ENCODE measurements at regions not wholly inside any gene's neighbourhood (a gene's known extent, or its start where the extent isn't known, plus 50 kb on each side); places are given as distances from the start of the nearest gene placed in this dataset.

DNA sequence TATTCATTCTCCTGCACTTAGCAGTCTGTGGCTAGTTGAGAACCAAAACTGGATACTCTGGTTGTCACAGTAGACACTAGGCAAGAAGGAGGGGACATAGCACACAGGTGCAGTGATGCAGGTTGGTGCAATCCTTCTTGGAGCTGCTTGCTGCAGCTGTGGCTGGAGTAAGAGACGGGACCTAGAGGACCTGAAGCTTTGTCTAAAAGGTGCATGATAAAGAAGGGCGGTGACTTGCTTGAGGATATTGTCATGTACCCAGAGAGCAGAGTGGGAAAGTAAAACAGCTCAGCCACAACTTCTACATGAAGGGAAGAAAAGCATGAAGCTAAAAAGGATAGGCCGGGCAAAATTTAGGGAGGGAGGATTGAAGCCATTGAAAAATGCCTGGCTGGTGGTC is 304.1 kb upstream of the KIRREL3 start:
- DNase-seq (ENCODE audit: low read depth): no peak

DNA sequence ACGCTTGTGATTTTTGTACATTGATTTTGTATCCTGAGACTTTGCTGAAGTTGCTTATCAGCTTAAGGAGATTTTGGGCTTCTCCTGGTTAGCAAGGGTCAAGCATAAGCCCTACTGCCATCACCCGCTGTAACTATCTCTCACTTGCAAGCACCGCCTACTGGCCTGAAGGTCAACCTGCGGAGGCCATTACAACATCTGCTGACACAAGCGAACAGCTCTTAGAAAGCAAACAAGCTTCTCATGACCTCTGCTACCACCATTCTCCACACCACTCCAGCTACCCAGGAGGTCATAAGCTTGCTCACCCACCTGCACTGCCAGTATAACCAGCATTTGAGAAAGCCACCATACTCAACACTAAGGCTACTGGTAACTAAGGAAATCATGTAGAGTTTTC is 288.4 kb upstream of the KIRREL3 start:
- DNase-seq (ENCODE audit: low read depth): no peak

DNA sequence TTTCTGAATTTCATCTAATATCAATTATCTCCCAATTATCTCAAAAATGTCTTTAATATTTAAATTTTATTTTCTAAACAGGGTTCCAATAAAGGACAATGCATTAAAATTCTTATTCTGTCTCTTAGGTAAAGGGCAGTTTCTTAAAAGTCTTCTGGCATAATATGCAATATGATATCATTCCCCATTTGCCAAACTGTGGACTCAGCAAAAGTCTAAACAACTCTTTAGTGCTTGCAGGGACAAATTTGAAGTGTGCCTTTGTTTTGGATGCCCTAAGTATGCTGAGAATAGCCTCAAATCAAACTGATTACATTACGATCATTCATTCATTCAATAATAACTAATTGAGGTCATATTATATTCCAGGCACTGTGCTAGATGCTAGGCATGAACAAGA is 281.0 kb upstream of the KIRREL3 start:
- DNase-seq (ENCODE audit: low read depth): no peak

DNA sequence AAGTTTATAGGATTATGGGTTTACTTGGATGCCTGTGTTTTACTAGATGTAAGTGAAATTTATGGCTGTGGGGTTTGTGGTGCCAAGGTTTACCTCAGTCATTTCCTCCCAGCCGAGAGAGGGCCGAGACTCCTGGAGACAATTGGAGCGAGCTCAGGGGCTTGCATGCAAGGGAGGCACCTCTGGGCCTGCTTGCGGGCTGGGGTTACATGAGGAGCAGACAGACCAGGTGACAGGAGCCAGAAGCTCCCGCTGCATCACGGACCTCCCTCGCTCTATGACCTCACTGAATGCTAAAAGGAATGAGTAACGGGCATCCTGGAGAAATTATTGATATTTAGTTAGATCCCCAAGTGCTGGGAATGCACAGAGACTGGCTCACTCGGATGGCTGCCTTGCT is 275.2 kb upstream of the KIRREL3 start:
- DNase-seq (ENCODE audit: low read depth): no peak

DNA sequence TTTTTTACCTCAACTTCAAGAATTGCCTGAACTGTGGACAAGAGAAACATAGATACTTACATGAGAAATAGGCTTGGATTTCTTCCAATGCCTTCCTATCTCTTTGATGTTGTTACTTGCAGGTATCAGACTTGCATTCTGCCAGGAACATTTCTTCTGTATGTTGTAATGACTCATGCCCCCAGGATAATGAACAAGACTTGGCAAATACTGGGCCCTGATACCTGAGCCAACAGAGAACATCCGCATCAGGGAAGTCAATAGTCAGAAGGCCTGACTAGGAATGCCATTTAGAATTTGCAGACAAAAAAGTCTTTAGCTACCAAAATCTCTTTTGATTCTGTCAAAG is 273.7 kb upstream of the KIRREL3 start:
- DNase-seq (ENCODE audit: low read depth): no peak

DNA sequence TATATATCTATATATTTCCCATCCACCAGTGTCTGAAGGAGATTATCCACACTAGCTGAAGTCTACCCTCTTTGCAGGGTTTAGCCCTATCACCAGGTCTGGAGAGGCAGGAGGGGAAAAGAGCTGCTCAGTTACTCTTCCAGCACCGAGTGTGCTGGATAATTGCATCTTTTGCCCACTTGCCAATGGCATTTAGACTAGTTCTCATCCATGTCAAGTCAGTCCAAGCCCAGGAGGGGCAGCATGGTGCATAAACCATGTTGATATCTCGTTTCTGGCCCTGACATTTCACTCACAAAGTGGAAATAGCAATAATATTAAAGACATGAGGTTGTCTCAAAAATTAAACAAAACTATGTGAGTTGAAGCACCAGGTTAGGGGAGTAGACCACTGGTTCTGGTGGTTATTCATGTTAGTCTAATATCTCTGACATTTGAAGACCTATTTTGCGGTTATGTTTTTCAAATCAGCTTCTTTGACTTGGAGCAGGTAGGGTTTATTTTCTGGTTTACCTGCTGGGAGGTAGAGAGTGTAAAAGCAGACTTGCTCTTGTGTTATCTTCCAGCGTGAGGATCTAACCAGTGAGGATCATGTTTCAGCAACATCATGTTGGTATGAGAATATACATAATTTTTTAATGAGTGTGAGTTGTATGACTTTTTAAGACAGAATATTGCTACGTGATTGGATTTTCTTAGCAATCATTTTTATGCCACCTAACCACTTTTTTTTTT is 273.2 kb upstream of the KIRREL3 start:
- DNase-seq (ENCODE audit: low read depth): no peak

DNA sequence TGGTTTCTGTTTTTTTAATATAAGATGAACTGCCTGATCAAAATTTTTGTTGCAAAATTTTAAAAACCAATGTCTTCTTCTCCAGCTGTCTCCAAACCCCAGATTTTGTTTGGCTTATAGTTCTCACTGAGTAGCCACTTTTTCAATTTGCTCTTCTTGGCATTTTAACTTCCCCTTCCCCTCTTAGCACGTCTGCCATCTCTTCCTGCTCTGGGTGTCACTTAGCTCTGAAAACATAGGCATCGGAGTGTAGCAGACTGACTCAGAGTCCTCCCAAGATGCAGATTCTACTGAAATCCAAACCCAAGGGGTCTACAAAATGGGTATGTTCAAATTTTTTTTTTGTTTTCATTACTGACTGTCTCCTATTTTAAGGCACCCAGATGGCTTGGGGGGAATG is 270.3 kb upstream of the KIRREL3 start:
- no peak for DNase-seq (ENCODE audit: low read depth)

DNA sequence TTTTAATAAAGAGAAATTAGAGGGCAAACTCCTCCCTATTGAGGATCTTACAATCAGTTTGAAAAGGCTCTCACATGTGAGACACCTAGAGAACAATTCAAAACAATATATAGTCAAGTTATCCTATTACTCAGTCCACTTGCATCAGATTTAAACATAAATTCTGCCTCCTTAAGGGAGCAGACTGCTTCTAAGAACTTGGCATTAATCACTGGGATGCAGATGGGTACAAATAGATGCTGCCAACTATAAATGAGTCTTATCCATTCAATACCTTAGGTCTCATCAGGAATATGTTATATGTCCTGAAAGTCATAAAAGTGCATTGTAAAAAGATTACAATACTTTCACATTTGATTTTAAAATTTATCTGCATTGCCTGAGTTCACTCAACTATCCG is 269.3 kb upstream of the KIRREL3 start:
- DNase-seq (ENCODE audit: low read depth): no peak

DNA sequence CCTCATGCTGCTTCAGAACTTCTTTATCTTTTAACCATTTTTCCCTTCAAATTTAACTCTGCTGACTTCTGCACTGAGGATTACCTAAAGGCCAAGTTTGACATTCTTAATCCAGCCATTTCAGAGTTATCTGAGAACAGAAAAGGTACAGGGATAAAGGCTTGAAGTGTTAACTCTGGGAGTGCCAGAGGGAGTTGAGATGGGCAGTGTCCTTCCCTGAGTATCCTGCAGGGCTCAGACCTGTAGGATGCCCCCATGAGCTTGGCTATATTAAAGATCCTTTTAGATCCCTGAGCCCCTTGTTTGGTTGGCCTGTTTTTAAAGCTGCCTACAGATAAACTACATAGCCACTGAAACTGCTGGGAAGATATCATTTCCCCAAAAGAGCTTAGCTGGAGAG is 268.4 kb upstream of the KIRREL3 start:
- no peak for DNase-seq (ENCODE audit: low read depth)

DNA sequence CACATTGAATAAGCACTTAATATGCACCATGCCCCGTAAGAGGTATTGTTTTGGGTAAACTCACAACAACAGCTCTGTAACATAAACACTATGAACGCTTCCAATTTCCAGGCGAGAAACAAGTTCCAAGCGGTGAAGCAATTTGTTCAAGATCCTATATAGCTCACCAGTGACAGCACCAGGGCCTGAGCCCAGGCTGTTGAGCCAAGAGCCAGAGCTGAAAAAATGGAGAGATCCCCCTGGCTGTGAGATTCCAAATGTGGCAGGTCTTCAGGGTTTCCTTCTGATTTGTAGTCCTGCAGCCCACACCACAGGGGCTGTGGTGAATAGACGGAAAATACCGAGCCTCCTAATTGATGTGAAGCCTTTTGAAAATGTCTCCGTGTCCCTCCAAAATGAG is 268.0 kb upstream of the KIRREL3 start:
- DNase-seq (ENCODE audit: low read depth): no peak

DNA sequence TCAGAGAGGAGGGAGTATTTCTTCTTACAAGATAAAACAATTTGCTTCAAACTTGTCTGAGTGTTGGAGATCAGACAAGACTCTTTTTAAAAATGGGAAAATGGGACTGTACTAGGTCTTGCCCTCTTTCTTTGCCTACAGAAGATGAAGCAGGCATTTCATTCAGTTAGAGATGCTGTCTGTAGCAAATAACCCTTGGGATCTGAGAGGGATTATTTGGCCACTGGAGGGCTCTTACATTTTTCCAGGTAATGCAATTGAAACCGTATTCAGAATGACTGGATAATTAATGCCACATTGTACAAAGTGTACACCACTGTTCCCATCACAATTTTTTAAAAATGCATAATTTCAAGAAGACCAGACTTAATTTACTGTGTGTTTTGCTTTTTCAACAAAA is 258.5 kb upstream of the KIRREL3 start:
- no peak for DNase-seq (ENCODE audit: low read depth)

DNA sequence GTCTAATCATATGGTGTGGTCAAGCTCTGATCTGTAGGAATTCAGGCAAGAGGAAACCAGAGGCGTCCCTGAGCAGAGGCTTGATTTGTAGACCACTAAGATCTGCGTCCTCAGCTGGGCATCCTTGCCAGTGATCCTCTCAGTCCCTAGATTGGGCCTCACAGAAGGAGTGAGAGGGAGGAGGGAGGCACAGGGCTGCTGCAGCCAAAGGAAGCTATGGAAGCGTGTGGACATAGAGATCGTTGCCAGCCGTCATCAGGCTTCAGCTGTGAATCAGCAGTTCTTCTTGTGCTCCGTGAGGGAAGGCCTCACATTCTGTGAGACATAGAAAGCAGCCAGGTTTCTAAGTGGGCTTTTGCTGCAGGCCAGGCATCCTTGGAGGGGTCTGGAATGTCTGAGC is 254.6 kb upstream of the KIRREL3 start:
- no peak for DNase-seq (ENCODE audit: low read depth)

DNA sequence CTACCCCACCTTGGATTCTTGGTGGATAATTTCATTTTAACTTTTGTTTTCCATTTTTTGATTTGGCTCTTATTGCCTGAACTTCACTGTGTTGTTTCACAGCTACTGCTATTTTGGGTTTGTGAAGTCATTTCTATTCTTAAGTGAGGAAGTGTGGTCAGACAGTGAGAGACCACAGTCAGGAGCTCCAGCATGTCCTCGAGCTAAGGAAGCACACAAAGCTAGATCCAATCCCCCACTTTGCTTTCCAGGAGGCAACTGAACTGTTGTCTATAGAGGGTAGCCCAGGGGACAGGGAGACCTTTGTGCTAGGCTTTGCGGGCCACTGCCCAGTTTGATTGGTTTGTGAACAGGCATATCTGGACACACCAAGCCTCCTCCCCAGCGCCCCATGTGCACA is 251.8 kb upstream of the KIRREL3 start:
- no peak for DNase-seq (ENCODE audit: low read depth)

DNA sequence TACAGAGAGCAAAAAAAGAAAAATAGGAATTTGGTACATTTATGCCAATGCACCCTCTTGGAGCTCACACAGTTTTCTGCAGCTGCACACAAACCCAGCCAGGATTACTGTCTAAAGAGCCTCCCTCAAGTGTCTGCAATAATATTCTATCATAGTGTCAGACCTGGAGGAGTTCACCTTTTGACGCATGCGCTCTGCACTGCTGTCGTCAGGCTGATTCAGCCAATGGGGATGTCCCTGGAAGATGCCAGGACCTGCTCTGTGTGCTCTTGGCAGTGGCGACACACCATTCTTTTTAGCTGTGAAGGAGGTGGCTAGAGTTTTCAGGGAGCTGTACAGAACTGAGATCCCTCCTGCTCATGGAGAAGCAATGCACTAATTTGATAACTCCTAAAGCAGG is 249.0 kb upstream of the KIRREL3 start:
- DNase-seq (ENCODE audit: low read depth): no peak

DNA sequence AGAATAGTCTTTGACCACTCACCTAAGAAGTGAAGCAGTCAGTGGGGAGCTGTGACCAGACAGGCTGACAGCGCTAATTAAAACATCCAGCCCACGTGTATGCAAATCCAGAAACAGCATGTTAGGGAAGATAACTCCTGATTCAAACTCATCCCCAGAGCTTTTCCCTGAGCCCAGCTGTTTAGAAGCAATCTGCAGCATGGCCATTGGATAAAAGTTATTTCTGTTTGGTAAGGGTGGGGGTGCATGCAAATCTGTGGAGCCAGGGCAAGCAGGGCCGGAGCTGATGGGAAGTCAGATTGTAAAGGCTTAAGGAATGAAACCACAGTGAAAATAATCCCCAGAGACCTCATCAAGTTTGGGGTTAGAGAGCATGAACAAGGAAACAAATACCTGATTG is 247.9 kb upstream of the KIRREL3 start:
- no peak for DNase-seq (ENCODE audit: low read depth)

DNA sequence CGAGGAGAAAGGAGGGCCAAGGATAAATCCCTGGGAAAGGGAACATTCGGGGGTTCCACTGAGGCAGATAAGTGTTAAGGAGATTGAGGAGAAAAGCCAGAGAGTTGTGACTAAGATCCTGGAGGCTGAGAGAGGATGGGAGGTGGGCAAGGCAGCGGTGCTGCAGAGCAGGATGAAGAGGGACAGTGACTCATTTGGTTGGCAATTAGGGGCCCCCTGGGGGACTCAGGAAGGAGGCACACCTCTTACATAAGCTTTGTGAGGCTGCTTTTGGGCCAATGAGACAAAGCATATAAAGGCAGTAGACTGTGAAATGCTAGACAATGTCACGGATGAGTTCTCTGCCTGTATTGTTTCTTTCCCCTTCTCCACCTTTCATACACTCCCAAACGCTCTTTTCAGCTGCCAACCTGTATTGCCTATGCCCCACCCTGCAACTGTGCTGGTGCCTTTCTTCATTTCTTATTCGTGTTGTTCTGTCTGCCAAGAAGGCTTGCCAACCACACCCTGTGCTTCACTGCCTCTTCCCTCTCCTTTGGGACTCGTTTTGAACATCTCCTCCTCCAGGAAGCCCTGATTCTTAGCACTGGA is 246.8 kb upstream of the KIRREL3 start:
- DNase-seq (ENCODE audit: low read depth): no peak

DNA sequence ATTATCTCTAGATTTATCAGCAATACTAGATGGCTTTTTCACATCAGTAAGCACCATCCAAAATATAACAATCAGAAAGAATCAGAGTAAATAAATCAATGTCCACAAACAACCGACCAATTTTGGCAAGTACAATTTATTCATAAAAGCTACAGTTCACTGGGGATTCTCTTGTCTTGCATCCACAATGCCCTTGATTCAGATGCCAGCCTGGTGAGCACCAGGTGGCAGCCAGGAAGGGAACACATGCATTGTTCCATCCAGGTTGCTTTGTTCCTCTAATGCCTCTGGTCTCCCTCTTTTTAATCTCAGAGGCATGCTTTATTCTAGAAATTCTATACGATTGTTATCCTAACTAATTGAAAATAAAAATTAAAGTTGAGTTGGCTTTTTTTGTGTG is 242.1 kb upstream of the KIRREL3 start:
- DNase-seq (ENCODE audit: low read depth): no peak

DNA sequence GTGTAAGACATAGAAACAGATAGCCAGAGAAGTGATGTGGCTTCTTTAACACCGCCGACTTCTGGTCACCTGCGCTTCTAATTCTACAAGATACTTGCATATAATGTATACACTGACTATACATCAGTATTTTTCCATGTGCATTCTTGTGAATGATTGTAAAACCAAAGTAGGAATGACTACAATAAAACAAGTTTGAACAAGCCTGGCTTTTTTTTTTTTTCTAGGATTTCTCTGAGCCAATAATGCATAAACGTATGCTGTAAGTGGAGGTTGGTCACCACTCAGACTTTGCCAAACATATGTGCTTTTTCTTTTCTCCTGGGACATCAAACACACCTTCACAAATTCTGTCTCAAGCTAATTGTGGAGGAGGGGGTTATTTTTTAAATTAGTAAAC is 237.8 kb upstream of the KIRREL3 start:
- no peak for DNase-seq (ENCODE audit: low read depth)

DNA sequence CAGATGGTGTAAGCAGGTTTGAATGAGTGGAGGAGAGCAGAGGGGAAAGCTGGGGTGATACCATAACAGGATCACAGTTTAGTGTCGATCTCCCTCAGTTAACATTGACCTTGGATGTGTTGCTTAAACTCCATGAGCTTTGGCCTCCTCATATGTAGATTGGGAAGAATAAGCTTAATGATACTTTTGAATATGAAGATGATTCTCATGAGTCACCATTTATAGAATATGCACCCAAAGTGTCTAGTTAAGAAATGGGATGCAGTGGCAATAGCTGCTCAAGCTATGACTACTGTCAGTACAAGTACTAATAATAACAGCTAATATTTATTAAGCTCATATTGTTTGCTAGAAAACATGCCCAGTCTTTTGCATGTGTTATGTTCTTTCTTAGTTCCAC is 236.2 kb upstream of the KIRREL3 start:
- no peak for DNase-seq (ENCODE audit: low read depth)

DNA sequence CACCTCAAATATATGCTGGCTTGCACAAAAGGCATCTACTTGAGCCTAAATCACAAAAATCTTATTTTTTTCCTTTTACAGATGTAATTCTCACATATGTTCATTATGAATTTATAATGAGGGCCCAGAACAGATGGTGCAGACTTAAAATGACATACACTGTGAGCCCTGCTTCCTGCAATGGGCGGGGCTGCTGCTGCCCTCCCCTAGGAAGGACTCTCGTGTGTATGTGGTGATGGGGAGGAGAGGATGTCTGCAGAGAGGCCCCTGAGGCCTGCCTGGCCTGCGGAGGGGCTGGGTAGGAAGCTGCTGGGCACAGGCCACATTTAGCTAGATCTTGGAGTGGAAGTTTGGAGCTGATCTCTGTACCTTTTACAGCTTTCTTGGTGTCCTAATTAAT is 233.4 kb upstream of the KIRREL3 start:
- no peak for DNase-seq (ENCODE audit: low read depth)

DNA sequence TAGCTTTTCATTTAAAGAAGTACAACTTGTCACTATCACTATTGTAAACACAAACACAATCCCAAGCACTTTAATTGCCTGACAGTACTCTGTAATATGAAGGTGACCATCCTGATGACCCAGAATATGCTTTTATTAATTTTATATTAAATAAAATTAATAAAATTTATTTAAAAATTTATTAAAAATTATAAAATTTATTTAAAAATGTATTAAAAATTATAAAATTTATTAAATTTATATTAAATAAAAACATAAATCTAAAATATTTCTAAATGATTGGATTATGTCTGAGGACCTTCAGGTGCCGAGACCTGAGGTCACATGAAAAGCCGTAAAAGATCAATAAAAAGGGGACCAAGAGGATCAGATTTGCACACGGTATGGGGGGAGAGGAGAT is 229.8 kb upstream of the KIRREL3 start:
- no peak for DNase-seq (ENCODE audit: low read depth)

DNA sequence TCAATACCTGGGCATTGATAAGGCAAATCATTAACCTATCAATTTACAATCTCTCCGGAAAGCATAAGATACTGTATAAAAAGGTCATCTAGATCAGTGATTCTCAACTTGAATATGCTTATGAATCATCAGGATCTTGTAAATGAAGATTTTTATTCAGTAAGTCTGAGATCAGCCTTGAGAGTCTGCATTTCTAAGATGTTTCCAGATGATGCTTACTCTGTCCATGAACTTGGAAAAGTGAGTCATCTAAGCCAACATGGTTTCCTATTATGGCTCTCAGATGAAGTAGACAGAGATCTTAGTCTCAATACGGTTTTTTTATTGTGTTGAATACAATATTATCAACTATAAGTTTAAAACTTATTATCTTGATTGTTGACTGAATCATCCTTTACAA is 226.4 kb upstream of the KIRREL3 start:
- no peak for DNase-seq (ENCODE audit: low read depth)

DNA sequence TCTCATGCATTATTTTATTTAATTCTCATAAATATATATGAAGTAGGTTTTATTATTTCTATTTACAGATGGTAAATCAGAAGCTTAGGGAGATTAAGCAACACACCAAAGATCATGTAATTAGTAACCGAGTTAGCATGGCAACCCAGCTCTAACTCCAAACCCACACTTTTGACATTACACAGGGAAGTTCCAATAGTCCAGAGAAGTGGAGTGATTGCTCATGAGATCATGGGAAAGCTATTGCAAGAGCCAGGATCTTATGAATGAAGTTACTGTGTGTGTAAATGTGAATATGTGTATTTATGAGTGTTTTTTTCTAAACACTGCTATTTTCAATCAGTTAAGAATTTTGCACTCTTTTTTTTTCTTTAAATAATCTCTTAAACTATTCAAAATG is 225.8 kb upstream of the KIRREL3 start:
- DNase-seq (ENCODE audit: low read depth): no peak

DNA sequence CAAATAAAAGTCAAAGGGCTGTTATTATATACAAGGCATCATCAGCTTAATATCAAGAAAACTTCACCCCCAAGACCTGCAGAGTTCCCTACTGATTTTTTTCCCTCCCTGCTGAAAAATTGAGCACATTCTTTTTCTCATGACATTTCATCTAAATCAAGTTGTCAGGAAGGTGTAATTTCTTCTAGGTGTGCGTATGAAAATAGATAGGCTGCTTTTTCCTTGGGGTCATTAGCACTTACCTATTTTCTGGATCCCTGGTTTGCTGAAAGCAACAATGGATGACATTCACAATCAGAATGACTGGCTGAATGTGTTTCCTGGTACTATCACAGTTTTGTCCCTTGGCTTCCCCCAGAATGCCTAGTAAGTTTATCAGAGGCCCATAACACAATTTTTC is 225.0 kb upstream of the KIRREL3 start:
- no peak for DNase-seq (ENCODE audit: low read depth)

DNA sequence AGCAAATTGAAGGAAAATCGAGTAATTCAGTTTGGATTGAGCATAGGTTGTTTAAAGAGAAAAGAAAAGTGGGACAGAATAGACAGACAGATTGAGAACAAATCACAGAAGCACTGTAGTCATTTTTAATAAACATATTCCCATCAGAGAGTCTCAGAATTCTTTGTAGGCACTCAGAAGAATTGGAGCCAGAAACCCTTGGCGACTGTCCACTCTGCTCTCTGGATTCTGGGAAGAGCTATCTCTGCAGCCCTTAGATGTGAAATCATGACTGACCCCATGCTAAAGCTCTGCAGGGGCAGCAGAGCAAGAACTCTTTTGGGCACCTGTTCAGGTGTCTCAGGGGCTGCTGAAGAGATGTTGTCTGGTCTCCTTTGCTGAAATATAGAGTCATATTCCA is 223.7 kb upstream of the KIRREL3 start:
- DNase-seq (ENCODE audit: low read depth): no peak

All from activated T-cell treated with anti-CD3 and anti-CD28 coated beads for 1 hour (primary cell).